ENCODE measurements at regions not wholly inside any gene's neighbourhood (a gene's known extent, or its start where the extent isn't known, plus 50 kb on each side); places are given as distances from the start of the nearest gene placed in this dataset.

- Histone ChIP-seq H3K36me3 (ENCODE audit: control insufficient read depth in 3 of 3, insufficient read depth in 3 of 3, low read length in 3 of 3) (no peaks in the 10 kb centered on the region), H3K4me3 (ENCODE audit: low read length in 3 of 3) (no peak overlapping the region), H3K4me1 (ENCODE audit: control insufficient read depth in 3 of 3, insufficient read depth in 3 of 3, low read length in 3 of 3) (no peaks in the 10 kb centered on the region), H3K9me3 (ENCODE audit: control insufficient read depth in 3 of 3, low read length in 3 of 3) (no peaks in the 10 kb centered on the region), H3K27ac (ENCODE audit: low read depth, low read length) (no peak overlapping the region), H3K9ac (ENCODE audit: low read depth in 1 of 3, low read length in 3 of 3) (no peak overlapping the region), H3K27me3 (ENCODE audit: control insufficient read depth in 3 of 3, insufficient read depth in 3 of 3, low read length in 3 of 3) (peaks cover 0 to 6% (median 3%) of the 10 kb centered on the region in 3 donors)
Observed at GRCh38 chr13:23947893-23948292, 50.6 kb upstream of the C1QTNF9B start.

- H3K36me3 ChIP-seq (ENCODE audit: control insufficient read depth in 3 of 3, insufficient read depth in 3 of 3, low read length in 3 of 3) = no peaks in the 10 kb centered on the region
- no peak overlapping the region for H3K27ac ChIP-seq (ENCODE audit: low read depth, low read length)
- no peaks in the 10 kb centered on the region for H3K4me1 ChIP-seq (ENCODE audit: control insufficient read depth in 3 of 3, insufficient read depth in 3 of 3, low read length in 3 of 3)
- H3K9ac ChIP-seq (ENCODE audit: low read depth in 1 of 3, low read length in 3 of 3) = no peak overlapping the region
- H3K27me3 ChIP-seq (ENCODE audit: control insufficient read depth in 3 of 3, insufficient read depth in 3 of 3, low read length in 3 of 3) = peaks cover 0 to 6% (median 3%) of the 10 kb centered on the region in 3 donors
- no peak overlapping the region for H3K4me3 ChIP-seq (ENCODE audit: low read length in 3 of 3)
- H3K9me3 ChIP-seq (ENCODE audit: control insufficient read depth in 3 of 3, low read length in 3 of 3) = no peaks in the 10 kb centered on the region
Observed at GRCh38 chr13:23949200-23949599, 51.9 kb upstream of the C1QTNF9B start.

GRCh38 chr13:23949736-23950135 lies 52.4 kb upstream of the C1QTNF9B start:
- H3K9ac ChIP-seq (ENCODE audit: low read depth in 1 of 3, low read length in 3 of 3) = no peak overlapping the region
- no peak overlapping the region for H3K4me3 ChIP-seq (ENCODE audit: low read length in 3 of 3)
- no peaks in the 10 kb centered on the region for H3K9me3 ChIP-seq (ENCODE audit: control insufficient read depth in 3 of 3, low read length in 3 of 3)

GRCh38 chr13:23950736-23951510 lies 53.6 kb upstream of the C1QTNF9B start:
- Histone ChIP-seq H3K27ac (ENCODE audit: low read depth, low read length) (no peak overlapping the region), H3K4me1 (ENCODE audit: control insufficient read depth in 3 of 3, insufficient read depth in 3 of 3, low read length in 3 of 3) (no peaks in the 10 kb centered on the region), H3K27me3 (ENCODE audit: control insufficient read depth in 3 of 3, insufficient read depth in 3 of 3, low read length in 3 of 3) (peaks cover 0 to 6% (median 3%) of the 10 kb centered on the region in 3 donors), H3K4me3 (ENCODE audit: low read length in 3 of 3) (no peak overlapping the region), H3K9ac (ENCODE audit: low read depth in 1 of 3, low read length in 3 of 3) (no peak overlapping the region), H3K9me3 (ENCODE audit: control insufficient read depth in 3 of 3, low read length in 3 of 3) (no peaks in the 10 kb centered on the region), H3K36me3 (ENCODE audit: control insufficient read depth in 3 of 3, insufficient read depth in 3 of 3, low read length in 3 of 3) (no peaks in the 10 kb centered on the region)

More at GRCh38 chr13:23949736-23950135, 52.4 kb upstream of the C1QTNF9B start:
- H3K4me1 ChIP-seq (ENCODE audit: control insufficient read depth in 3 of 3, insufficient read depth in 3 of 3, low read length in 3 of 3) = no peaks in the 10 kb centered on the region
- peaks cover 0 to 6% (median 3%) of the 10 kb centered on the region in 3 donors for H3K27me3 ChIP-seq (ENCODE audit: control insufficient read depth in 3 of 3, insufficient read depth in 3 of 3, low read length in 3 of 3)
- H3K27ac ChIP-seq (ENCODE audit: low read depth, low read length) = no peak overlapping the region
- no peaks in the 10 kb centered on the region for H3K36me3 ChIP-seq (ENCODE audit: control insufficient read depth in 3 of 3, insufficient read depth in 3 of 3, low read length in 3 of 3)

- H3K4me3 ChIP-seq (ENCODE audit: low read length in 3 of 3) = no peak overlapping the region
- H3K9me3 ChIP-seq (ENCODE audit: control insufficient read depth in 3 of 3, low read length in 3 of 3) = no peaks in the 10 kb centered on the region
- no peak overlapping the region for H3K9ac ChIP-seq (ENCODE audit: low read depth in 1 of 3, low read length in 3 of 3)
- H3K27ac ChIP-seq (ENCODE audit: low read depth, low read length) = no peak overlapping the region
- H3K36me3 ChIP-seq (ENCODE audit: control insufficient read depth in 3 of 3, insufficient read depth in 3 of 3, low read length in 3 of 3) = no peaks in the 10 kb centered on the region
- H3K27me3 ChIP-seq (ENCODE audit: control insufficient read depth in 3 of 3, insufficient read depth in 3 of 3, low read length in 3 of 3) = no peaks in the 10 kb centered on the region
- H3K4me1 ChIP-seq (ENCODE audit: control insufficient read depth in 3 of 3, insufficient read depth in 3 of 3, low read length in 3 of 3) = no peaks in the 10 kb centered on the region
Observed at GRCh38 chr13:23952796-23953195, 55.5 kb upstream of the C1QTNF9B start.

- Histone ChIP-seq H3K4me1 (ENCODE audit: control insufficient read depth in 3 of 3, insufficient read depth in 3 of 3, low read length in 3 of 3) (no peaks in the 10 kb centered on the region), H3K4me3 (ENCODE audit: low read length in 3 of 3) (no peak overlapping the region), H3K27me3 (ENCODE audit: control insufficient read depth in 3 of 3, insufficient read depth in 3 of 3, low read length in 3 of 3) (no peaks in the 10 kb centered on the region), H3K9ac (ENCODE audit: low read depth in 1 of 3, low read length in 3 of 3) (no peak overlapping the region), H3K9me3 (ENCODE audit: control insufficient read depth in 3 of 3, low read length in 3 of 3) (no peaks in the 10 kb centered on the region), H3K27ac (ENCODE audit: low read depth, low read length) (no peak overlapping the region), H3K36me3 (ENCODE audit: control insufficient read depth in 3 of 3, insufficient read depth in 3 of 3, low read length in 3 of 3) (no peaks in the 10 kb centered on the region)
Observed at GRCh38 chr13:23953860-23954512, 56.7 kb upstream of the C1QTNF9B start.

- Histone ChIP-seq H3K4me3 (ENCODE audit: low read length in 3 of 3) (no peak overlapping the region), H3K27me3 (ENCODE audit: control insufficient read depth in 3 of 3, insufficient read depth in 3 of 3, low read length in 3 of 3) (no peaks in the 10 kb centered on the region), H3K36me3 (ENCODE audit: control insufficient read depth in 3 of 3, insufficient read depth in 3 of 3, low read length in 3 of 3) (no peaks in the 10 kb centered on the region), H3K4me1 (ENCODE audit: control insufficient read depth in 3 of 3, insufficient read depth in 3 of 3, low read length in 3 of 3) (no peaks in the 10 kb centered on the region), H3K27ac (ENCODE audit: low read depth, low read length) (no peak overlapping the region), H3K9me3 (ENCODE audit: control insufficient read depth in 3 of 3, low read length in 3 of 3) (no peaks in the 10 kb centered on the region), H3K9ac (ENCODE audit: low read depth in 1 of 3, low read length in 3 of 3) (no peak overlapping the region)
Observed at GRCh38 chr13:23955064-23955463, 57.8 kb upstream of the C1QTNF9B start.

GRCh38 chr13:23956106-23956505 lies 58.8 kb upstream of the C1QTNF9B start:
- Histone ChIP-seq H3K4me1 (ENCODE audit: control insufficient read depth in 3 of 3, insufficient read depth in 3 of 3, low read length in 3 of 3) (no peaks in the 10 kb centered on the region), H3K9me3 (ENCODE audit: control insufficient read depth in 3 of 3, low read length in 3 of 3) (no peaks in the 10 kb centered on the region), H3K4me3 (ENCODE audit: low read length in 3 of 3) (no peak overlapping the region), H3K27ac (ENCODE audit: low read depth, low read length) (no peak overlapping the region), H3K36me3 (ENCODE audit: control insufficient read depth in 3 of 3, insufficient read depth in 3 of 3, low read length in 3 of 3) (no peaks in the 10 kb centered on the region), H3K27me3 (ENCODE audit: control insufficient read depth in 3 of 3, insufficient read depth in 3 of 3, low read length in 3 of 3) (no peaks in the 10 kb centered on the region), H3K9ac (ENCODE audit: low read depth in 1 of 3, low read length in 3 of 3) (no peak overlapping the region)

- Histone ChIP-seq H3K4me1 (ENCODE audit: control insufficient read depth in 3 of 3, insufficient read depth in 3 of 3, low read length in 3 of 3) (no peaks in the 10 kb centered on the region), H3K9me3 (ENCODE audit: control insufficient read depth in 3 of 3, low read length in 3 of 3) (no peaks in the 10 kb centered on the region), H3K27ac (ENCODE audit: low read depth, low read length) (no peak overlapping the region), H3K36me3 (ENCODE audit: control insufficient read depth in 3 of 3, insufficient read depth in 3 of 3, low read length in 3 of 3) (no peaks in the 10 kb centered on the region), H3K27me3 (ENCODE audit: control insufficient read depth in 3 of 3, insufficient read depth in 3 of 3, low read length in 3 of 3) (no peaks in the 10 kb centered on the region), H3K4me3 (ENCODE audit: low read length in 3 of 3) (no peak overlapping the region), H3K9ac (ENCODE audit: low read depth in 1 of 3, low read length in 3 of 3) (no peak overlapping the region)
Observed at GRCh38 chr13:23957981-23958380, 60.7 kb upstream of the C1QTNF9B start.

GRCh38 chr13:23959231-23959862 lies 62.0 kb upstream of the C1QTNF9B start:
- no peaks in the 10 kb centered on the region for H3K36me3 ChIP-seq (ENCODE audit: control insufficient read depth in 3 of 3, insufficient read depth in 3 of 3, low read length in 3 of 3)
- no peak overlapping the region for H3K27ac ChIP-seq (ENCODE audit: low read depth, low read length)
- no peaks in the 10 kb centered on the region for H3K4me1 ChIP-seq (ENCODE audit: control insufficient read depth in 3 of 3, insufficient read depth in 3 of 3, low read length in 3 of 3)
- H3K9ac ChIP-seq (ENCODE audit: low read depth in 1 of 3, low read length in 3 of 3) = no peak overlapping the region
- no peaks in the 10 kb centered on the region for H3K9me3 ChIP-seq (ENCODE audit: control insufficient read depth in 3 of 3, low read length in 3 of 3)
- no peak overlapping the region for H3K4me3 ChIP-seq (ENCODE audit: low read length in 3 of 3)
- H3K27me3 ChIP-seq (ENCODE audit: control insufficient read depth in 3 of 3, insufficient read depth in 3 of 3, low read length in 3 of 3) = no peaks in the 10 kb centered on the region

All from skeletal muscle tissue (tissue), 3 donors.